CD4-positive, CD25-positive, alpha-beta regulatory T cell (primary cell): ENCODE measurements at regions not wholly inside any gene's neighbourhood (a gene's known extent, or its start where the extent isn't known, plus 50 kb on each side); places are given as distances from the start of the nearest gene placed in this dataset.

ENCODE experiments used
- ATAC-seq, 2 donors: fragments of 150-1000 bp; cut with Tn5 transposase; one replicate each; pipeline ENCODE4 v1.10.0; 2021; ENCODE audit warnings: low read depth in 2 of 2, moderate number of reproducible peaks in 2 of 2, moderate library complexity in 1 of 2
- DNase-seq, 3 donors: peaks; one replicate each; pipeline versions ENCODE4 v3.0.0 to v3.0.0-alpha.2; 2012 to 2022; ENCODE audit warnings: mixed read lengths in 1 of 3
- H3K27ac ChIP-seq: one replicate; pipeline ENCODE4 v1.7.0; 2013; ENCODE audit warnings: mild to moderate bottlenecking, low read length; ENCODE audit not compliant: insufficient read depth, poor library complexity, severe bottlenecking
- H3K27me3 ChIP-seq: one replicate; pipeline ENCODE4 v1.7.0; 2013; ENCODE audit warnings: low read length; ENCODE audit not compliant: control insufficient read depth, insufficient read depth
- H3K36me3 ChIP-seq: one replicate; pipeline ENCODE4 v1.7.0; 2013; ENCODE audit warnings: mild to moderate bottlenecking, low read length, moderate library complexity; ENCODE audit not compliant: control insufficient read depth, insufficient read depth
- H3K4me1 ChIP-seq: 2 replicates; pipeline ENCODE4 v1.7.0; 2013; ENCODE audit warnings: mild to moderate bottlenecking, low read length; ENCODE audit not compliant: insufficient read depth, control insufficient read depth, poor library complexity, severe bottlenecking
- H3K4me3 ChIP-seq: one replicate; pipeline ENCODE4 v1.7.0; 2013; ENCODE audit warnings: low read depth, mild to moderate bottlenecking, low read length, moderate library complexity
- H3K9me3 ChIP-seq, 2 experiments: 1 replicate in 1 of 2; 2 replicates in 1 of 2; pipeline ENCODE4 v1.7.0; 2013; ENCODE audit warnings: low read length in 2 of 2, mild to moderate bottlenecking in 1 of 2, moderate library complexity in 1 of 2; ENCODE audit not compliant: control insufficient read depth in 2 of 2
- H3K27ac Mint-ChIP-seq, 3 donors: one replicate each; pipeline ENCODE4 v1.8.0; 2020 to 2022; ENCODE audit warnings: mild to moderate bottlenecking in 3 of 3, mixed read lengths in 3 of 3, moderate library complexity in 2 of 3
- H3K27me3 Mint-ChIP-seq: one replicate; pipeline ENCODE4 v1.8.0; 2022; ENCODE audit warnings: mild to moderate bottlenecking, mixed read lengths
- H3K36me3 Mint-ChIP-seq: one replicate; pipeline ENCODE4 v1.8.0; 2020; ENCODE audit warnings: mixed read lengths
- H3K4me1 Mint-ChIP-seq, 4 donors: one replicate each; pipeline ENCODE4 v1.8.0; 2020 to 2022; ENCODE audit warnings: mixed read lengths in 4 of 4, mild to moderate bottlenecking in 1 of 4
- H3K4me3 Mint-ChIP-seq, 4 donors: one replicate each; pipeline ENCODE4 v1.8.0; 2020 to 2022; ENCODE audit warnings: mild to moderate bottlenecking in 4 of 4, mixed read lengths in 4 of 4, moderate library complexity in 3 of 4
- H3K9me3 Mint-ChIP-seq, 7 donors: one replicate each; pipeline ENCODE4 v1.8.0; 2020 to 2022; ENCODE audit warnings: mixed read lengths in 7 of 7, mild to moderate bottlenecking in 3 of 7, moderate library complexity in 2 of 7

DNA sequence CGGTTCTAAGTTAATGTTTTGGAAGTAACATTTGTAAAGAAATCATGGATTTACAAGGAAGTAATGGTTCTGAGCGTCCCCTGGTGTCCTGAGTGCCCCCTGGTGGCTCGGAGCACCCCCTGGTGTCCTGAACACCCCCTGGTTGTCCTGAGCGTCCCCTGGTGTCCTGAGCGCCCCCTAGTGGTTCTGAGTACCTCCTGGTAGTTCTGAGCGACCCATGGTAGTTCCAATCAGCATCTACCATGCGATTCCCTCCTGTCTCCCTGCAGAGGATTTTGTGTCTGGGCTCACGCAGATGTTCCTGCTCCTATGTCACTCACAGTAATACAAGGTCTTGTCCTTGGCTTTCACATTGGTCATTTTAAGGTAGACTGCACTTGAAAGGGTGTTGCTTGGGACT, 1352.9 kb downstream of the TMEM121 start:
- Histone ChIP-seq H3K4me3 (no peak overlapping the region), H3K9me3 (peaks cover 0 to 3% of the 10 kb centered on the region in 2 experiments), H3K27ac (no peak overlapping the region), H3K36me3 (no peaks in the 10 kb centered on the region), H3K4me1 (no peaks in the 10 kb centered on the region), H3K27me3 (peaks cover 9% of the 10 kb centered on the region)
- Mint-ChIP-seq H3K36me3 (no peaks in the 10 kb centered on the region), H3K4me1 (peaks cover 0 to 2% (median 0%) of the 10 kb centered on the region in 4 donors), H3K9me3 (peaks cover 0 to 9% (median 0%) of the 10 kb centered on the region in 7 donors), H3K27me3 (peaks cover 19% of the 10 kb centered on the region), H3K27ac (no peak overlapping the region), H3K4me3 (no peak overlapping the region)
- no peak for ATAC-seq
- DNase-seq = peak in 1 of 3 donors; percentile 73

DNA sequence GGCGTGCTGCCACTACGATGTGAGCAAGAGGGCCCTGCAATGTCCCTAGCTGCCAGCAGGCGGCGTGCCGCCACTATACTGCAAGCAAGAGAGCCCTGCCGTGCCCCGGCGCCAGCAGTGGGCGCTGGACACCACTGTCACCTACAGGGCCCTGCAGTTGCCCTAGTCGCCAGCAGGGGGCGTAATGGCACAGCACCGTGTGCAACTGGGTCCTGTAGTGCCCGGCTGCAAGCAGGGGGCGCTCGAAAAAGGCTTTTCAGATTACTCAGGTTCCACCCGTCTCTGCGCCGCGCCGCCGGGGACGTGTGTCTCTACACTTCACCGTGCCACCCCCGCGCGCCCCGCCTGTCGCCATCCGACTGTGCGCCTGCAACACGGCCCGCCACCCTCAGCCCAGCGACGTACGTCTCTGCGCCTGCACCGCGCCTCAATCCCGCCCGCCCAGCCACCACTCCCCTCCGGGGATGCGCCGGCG, 1356.9 kb downstream of the TMEM121 start:
- Mint-ChIP-seq H3K4me3 (no peak overlapping the region), H3K9me3 (peaks cover 0 to 8% (median 0%) of the 10 kb centered on the region in 7 donors), H3K27me3 (peaks cover 12% of the 10 kb centered on the region), H3K27ac (no peak overlapping the region), H3K36me3 (no peaks in the 10 kb centered on the region), H3K4me1 (no peaks in the 10 kb centered on the region)
- Histone ChIP-seq H3K27ac (no peak overlapping the region), H3K27me3 (peaks cover 1% of the 10 kb centered on the region), H3K4me3 (no peak overlapping the region), H3K9me3 (peaks cover 0 to 3% of the 10 kb centered on the region in 2 experiments), H3K4me1 (no peaks in the 10 kb centered on the region), H3K36me3 (no peaks in the 10 kb centered on the region)
- no peak for ATAC-seq
- DNase-seq = peak in 1 of 3 donors; percentile 37
